Amniotic epithelial cell (primary cell): ENCODE measurements at regions not wholly inside any gene's neighbourhood (a gene's known extent, or its start where the extent isn't known, plus 50 kb on each side); places are given as distances from the start of the nearest gene placed in this dataset.

ENCODE experiments used
- DNase-seq: peaks from one replicate; pipeline ENCODE4 v3.0.0-alpha.2; 2010; ENCODE audit warnings: low read depth

DNA sequence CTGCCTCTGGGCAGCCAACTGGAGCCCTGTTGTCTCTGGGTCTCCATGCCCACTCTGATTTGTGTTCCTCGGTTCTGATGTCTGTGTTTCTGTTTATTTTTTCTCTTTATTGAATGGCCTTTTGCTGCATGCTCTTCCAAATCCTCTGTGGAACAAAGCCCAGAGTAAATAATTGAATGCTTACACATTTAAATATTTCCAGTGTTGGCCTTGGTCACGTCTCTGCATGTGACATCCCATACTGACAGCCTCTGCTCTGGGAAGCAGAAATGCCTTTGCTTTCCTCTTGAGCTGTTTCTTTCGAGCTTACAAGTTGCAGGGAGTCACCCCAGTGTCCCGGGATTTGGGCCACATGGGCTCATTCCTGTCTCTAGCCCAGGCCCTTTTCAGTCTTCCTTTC lies 267.9 kb downstream of the PTPRU start:
- no peak for DNase-seq

DNA sequence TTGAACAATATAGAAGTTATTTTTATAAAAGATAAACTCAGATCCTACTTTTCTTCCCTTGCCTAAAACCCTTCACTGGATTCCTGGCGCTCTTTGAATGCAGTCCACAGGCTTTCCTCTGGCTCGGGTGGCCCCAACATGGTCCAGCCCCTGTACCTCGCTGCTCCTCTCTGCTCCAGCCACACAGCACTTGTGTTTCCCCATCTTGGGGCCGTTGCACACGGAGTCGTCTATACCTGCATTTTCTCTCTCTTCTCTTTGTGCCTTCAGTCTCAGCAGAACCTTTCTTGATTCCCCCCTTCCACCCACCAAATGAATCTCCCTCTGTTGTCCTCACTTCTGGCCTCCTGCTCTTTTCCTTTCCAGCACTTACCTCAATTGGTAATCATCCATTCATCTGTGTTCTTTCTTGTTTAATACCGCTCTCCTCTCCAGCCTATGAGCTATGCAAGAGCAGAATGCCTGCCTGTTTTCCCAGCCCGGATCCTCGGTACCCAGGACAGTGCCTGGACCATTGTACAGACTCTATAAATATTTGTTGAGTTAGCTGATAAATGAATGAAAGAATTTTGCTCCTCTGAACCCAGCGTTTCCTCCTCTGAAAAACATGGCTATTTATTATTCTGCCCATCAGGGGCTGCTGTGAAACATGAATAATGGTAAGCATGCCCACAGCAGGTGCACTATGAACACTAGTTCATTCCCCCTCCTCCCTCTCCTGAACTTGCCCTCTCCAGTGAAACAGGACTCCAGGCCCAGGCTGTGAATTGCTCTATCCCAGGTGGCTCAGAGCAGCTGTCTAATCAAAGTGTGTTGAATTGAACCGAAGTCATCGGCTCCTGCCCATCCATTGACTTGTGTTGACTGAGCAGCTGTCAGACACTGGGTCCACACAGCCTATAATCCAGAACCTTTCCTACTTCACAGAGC lies 266.9 kb downstream of the PTPRU start:
- no peak for DNase-seq

DNA sequence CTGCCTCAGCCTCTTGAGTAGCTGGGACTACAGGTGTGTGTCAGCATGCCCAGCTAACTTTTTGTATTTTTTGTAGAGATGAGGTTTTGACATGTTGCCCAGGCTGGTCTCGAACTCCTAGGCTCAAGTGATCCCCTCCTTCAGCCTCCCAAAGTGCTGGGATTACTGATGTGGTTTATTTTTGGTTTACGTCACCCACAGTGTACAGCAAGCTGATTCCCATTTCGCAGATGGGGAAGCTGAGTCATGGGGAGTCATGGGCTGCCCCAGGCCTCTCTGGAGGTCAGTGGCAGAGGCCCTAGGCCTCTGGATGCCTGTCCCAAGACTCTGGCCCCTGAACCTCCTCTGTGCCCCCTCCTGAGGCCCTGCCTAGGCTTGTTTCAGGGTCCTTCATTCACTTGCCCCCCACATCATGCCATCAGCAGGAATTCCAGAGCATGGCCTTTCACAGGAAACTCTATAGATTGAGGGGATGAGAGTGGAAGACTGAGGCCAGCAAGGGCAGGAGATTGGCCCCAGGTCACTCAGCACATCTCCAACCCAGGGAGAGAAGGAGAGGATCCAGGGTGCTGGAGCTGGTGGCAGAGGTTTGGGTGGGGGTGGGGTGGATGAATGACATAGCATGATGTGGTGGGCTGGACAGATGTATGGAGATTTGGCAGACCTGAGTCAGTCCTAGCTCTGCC lies 266.0 kb downstream of the PTPRU start:
- DNase-seq: no peak

DNA sequence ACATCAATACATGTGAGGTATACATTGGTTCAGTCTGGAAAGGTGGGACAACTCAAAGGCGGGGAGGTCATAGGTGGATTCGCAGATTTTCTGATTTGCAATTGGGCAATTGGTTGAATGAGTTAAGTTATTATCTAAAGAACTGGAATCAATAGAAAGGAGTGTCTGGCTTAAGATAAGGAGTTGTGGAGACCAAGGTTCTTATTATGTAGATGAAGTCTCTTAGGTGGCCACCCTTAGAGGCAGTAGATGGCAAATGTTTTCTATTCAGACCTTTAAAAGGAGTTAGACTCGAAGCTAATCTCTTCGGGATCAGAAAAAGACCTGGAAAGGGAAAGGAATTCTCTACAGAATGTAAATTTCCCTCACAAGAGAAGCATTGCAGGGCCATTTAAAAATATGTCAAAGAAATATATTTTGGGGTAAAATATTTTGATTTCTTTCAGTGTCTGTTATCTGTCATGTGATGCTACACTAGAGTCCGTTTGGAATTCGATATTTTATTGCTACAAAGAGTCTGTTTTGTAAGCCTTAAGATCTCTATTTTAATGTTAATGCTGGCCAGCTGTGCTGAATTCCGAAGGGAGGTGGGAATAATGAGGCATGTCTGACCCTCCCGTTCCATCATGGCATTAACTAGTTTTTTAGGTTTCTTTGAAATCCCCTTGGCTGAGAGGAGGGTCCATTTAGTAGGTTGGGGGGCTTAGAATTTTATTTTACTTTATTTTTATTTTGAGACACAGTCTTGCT lies 265.1 kb downstream of the PTPRU start:
- no peak for DNase-seq

DNA sequence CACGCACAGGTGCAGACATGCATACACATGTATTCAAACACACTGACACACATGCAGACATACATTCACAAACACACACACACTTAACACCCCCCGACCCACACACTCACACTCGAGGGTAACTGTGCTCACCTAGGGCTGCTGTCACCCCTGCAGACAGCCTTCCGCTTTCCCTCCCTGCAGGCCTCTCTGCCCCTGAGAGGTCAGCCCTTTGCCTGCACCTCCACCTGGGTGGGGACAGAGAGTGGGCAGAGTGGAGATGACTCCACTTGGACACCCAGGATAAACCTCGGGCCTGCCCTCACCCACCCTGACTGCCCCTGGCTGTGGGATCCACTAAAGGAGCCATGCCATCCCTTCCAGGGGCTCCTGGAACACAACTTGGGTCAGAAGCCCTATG lies 264.3 kb downstream of the PTPRU start:
- no peak for DNase-seq

DNA sequence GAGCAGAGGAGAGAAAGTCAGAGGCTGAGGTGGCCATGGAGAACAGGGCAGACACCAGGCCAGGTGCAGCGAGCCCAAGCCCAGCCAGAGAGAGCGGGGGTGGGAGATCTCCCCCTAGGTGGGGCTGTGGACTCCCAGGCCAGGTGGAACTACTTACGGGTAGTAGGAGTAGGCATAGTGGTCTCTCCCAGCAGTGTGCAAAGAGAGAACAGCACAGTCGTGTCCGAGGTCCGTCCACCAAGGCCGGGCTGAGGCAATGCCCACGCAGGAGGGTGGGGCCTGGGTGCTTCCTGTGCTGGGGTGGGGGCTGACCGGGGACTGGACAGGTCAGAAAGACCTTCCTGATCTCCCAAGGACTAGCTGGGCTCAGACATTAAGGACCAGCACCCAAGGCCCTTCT lies 263.7 kb downstream of the PTPRU start:
- no peak for DNase-seq

DNA sequence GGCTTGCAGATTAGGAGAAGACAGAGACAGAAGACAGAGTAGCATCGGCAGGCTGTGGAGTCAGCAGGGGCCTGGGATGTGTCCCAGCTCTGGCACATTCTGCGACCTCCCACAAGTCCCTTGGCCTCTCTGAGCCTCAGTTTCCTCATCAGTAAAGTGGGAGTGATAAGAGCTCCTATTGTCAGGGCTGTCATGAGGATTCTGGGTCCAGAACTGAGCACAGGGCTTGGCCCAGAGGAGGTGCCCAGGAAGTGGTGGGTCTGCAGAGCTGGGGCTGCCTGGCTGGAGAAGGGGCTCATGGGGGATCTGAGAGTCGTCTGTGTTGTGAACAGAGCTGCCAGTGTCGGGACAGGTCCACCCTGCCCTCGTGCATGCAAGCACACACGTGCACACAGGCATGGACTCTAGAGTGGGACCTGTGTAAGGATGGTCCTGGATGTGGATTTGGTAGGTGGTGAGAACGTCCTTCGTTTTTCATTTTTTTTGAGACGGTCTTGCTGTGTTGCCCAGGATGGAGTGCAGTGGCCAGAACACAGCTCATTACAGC lies 262.9 kb downstream of the PTPRU start:
- no peak for DNase-seq

DNA sequence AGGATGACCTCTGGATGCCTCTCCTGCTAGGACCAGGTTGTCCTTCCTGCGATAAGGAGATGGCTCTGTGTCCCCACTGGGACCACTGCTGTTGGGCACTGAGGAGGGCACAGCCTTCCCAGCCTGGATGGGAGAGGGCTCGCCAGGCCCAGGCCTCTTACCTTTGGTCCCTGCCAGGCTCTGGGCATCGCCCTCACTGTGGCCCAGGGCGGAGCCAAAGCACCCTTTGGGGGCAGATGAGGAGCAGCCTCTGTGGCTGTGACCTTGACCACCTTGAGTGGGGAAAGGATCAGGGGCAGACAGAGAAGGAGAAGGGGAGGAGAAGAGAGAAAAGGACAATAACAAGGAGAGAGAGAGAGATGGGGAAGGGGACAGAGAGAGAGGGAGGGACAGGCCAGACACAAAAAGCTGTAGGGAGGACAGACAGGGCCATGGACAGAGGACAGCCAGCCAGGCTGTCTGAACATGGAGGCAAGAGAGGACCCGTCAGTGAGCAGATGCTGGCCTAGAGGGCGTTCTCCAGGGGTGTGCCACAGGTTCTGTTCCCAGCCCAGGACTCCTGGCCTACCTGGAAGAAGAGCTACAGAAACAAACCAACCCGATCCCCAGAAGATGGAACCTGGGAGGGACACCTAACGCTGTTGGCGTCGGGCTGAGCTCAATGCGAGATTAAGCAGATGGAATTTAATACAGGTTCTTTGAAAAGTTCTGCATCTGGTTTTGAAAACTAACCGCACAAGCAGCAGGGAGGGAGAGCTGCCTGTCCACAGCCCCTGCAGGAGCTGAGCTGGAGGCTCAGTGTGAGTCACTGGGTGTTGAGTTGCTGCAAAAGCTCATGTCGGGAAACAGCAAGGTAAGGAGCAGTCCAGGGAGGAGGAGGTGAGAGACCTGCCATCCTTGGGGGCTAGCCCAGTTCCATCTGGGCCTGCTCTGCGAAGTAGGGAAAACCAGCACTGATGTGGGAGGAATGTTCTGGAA lies 262.1 kb downstream of the PTPRU start:
- peak; percentile 5 for DNase-seq

DNA sequence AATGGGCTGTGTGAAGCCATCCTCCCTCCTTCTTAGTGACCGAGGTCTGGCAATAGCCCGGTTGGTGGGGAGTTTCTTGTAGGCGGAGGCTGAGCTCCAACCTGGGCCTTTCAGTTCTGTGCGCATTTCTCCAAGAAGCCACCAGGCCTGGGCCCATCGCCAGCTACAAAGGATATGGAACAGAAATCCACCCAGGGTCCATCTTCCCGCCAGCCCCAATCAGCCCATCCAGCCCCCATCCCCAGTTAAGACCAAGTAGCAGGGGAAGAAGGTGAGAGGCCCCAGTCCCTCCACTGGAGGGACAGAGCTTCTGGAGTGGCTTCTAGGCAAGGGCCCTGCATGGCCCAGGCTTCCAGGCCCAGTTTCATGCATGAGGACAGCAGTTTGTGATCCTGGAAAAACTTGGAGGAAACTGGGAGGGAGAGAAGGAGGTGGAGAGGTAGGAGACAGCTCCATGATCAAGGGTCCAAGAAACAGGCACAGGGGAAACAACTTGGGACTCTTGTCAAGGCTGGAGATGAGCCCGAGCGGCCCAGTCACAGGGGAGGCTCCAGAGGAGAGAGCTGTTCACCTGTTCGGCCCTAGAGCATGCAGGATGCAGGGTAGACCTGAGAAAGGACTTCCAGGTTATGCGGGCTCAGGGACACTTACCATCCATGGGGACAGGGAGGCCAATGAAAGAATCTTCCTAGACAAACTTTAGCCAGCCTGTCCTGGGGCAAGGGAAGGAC lies 261.2 kb downstream of the PTPRU start:
- no peak for DNase-seq

DNA sequence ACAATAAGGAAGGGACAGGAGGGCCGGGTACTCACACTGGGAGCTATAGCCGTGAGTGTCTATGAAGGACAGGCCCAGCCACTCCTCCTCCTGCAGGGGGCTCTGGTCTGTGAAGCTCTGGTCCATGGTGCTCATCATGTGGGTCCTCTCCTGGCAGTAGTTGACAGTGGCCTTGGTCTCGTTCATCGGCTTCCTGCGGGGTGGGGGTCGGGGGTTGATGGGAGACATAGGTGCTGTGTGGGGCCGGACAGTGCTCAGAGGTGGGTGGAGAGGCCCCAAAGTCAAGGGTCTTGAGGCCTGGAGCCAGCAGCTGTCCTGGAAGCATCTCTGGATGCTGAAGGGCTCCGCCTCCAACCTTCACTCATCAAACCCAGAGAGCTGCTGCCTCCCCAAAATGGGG lies 260.4 kb downstream of the PTPRU start:
- no peak for DNase-seq

DNA sequence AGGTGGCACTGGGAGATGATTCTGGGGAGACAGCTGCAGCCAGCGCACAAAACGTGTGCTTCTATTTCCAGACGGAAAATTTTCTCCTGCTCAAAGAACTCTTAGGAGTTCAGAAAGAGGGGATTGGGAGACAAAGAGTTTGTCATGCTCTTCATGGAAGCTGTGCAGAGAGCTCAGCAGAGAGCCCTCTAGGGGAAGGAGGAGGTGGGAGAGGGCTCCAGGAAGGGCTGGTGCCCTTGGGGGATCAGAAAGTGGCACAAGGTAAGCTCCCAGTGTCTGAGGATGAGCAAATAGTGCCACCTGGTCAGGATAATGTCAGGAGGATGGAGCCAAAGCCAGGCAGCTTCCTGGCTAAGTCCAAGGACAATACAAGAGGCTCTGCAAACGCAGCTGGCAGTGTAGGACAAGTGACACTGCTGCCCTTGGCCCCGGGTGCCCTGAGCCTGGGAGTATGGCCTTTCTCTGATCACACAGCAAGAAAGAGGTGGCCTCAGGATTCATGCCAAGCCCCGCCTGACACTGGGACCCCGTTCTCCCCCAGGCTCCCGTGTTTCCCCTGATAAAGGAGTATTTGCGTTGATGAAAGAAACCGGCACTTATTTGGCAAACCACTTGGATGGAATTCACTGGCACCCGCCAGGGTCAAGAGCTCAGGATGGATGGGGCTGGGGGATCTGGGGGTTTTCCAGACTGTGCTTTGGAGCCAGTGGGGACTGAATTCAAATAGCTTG lies 254.0 kb downstream of the PTPRU start:
- DNase-seq: no peak

DNA sequence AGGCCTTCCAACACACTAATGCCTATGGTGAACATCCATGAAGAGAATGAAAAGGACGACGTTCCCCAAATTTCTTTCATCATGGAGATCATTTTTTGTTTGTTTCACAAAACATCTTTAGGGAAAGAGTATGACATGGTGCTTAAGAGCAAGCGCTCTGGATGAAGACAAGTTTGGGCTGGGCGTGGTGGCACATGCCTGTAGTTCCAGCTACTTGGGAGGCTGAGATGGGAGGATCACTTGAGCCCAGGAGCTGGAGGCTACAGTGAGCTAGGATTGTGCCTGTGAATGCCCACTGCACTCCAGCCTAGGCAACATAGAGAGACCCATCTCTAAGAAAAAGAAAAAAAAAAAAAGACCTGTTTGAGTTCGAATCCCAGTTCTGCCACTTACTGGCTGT lies 253.1 kb downstream of the PTPRU start:
- no peak for DNase-seq

DNA sequence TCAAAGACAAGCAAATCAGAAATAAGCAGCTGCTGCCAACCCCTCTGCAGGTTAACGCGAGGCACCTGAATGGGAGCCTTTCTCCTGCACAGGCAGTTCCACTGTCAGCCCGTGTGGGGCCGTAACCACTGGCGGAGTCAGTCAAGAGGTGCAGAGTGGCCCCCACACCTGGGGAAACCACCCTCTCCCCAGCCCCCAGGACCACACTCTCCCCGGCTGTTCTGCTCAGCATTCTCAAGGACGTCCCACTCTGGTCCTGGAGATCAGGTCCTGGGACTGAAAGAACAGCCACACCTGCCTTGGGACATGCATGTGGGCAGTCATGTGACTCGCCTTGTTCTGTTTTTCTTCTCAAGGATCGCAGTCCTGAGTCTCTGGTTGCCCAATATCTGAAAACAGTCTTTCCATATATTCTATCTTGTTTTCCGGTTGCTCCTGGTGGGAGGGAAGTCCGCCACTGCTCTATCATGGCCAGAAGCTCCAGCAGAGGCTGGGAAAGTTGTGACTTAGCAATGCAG lies 252.5 kb downstream of the PTPRU start:
- DNase-seq: no peak

DNA sequence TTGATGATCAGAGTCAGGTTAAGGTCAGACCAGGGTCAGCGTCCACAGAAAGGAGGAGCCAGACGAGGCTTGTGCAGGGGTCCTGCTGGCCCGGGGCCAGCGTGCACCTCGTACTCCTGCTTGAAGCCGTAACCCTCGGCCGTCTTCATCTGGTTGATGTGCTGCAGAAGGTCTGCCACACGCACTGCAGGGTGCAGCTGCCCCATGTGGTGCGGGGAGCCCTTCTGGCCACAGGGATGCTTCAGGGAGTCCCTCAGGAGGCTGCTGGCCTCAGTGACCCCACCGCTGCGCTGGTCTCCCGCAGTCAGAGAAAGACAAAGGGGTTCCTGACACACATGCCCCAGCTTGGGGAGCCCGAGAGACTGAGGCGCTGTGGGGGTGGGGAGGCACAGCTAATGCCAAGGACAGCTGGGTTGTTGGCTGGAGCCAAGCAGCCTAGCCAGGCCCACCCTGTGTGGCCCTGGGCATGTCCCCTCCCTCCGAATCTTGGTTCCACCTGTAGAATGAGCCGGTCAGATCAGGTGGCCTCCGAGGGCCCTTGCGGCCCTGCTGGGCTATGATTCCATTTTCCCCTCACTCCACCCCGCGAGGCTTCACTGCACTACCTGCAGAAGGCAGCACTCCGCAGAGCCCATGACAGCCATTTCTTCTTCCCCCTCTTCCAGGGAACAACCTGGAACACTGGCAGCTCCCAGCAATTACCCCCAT lies 251.9 kb downstream of the PTPRU start:
- DNase-seq: no peak

DNA sequence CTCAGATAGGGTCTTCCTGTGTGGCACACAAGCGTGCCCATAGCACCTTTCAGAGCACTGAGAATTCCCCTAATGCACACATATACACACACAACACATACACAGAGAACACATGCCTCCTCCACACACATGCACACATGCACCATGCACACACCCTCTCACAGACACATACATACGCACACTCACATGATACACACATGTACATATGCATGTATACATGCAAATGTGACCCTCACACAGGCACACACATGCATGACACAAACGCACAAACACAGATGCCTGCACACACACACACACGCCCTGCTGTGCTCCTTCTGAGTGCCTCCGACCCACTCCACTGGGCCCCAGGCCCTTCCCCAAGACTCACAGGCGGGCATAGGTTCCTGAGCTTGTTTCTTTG lies 251.0 kb downstream of the PTPRU start:
- no peak for DNase-seq

DNA sequence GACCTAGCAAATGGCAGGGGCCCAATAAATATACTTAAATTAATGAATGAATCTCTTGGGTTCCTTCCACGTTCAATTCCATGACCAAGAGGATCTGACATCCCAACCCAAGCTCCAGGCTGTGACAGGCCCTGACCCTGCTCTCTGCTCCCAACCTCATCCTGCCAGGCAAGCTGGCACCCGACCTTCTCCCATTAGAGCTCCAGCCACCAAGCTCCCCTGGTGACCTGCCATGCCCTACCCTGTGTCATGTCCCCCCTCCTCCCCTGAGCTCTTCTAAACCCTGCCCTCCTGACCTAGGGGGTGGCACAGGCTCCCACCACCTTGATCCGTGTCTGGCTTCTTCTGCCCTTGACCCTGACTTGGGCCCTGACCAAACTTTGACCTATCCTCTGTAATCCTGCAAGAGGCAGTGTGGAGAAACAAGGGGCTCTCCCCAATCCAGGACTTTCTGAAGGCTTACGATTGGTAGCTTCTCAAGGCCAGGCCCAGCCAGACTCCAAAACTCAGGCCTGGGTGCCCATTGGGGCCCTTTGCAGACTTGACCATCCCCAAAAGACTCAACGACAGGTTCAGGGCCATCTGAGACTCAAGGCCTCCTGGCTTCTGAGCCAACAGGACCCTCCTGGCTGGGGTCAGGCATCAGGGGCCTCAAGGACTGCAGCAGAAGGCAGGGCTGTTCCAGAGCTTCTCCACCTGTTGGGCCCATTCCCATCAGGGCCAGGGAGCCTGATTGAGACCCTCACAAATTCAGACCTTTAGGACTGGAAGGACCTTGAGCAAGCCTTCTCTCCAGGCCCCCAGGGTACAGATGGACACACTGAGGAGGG lies 249.0 kb downstream of the PTPRU start:
- DNase-seq: no peak

DNA sequence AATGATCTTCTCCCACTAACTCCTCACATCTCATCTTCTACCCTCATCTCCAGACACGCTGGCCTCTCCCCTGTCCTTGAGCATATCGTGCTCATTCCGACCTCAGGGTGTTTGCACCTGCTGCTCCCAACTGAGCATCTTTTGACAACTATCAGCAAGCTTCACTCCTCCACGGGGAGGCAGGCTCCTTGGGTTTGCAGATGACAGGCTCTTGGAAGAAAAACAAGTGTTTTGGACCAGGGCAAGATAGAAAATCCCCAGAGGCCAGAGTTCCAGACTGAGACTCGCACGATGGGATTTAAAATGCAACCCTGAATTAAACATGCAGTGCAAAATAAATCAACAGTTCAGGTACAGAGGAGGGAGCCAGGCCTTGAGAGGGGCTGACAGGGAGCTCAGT lies 246.7 kb downstream of the PTPRU start:
- no peak for DNase-seq

DNA sequence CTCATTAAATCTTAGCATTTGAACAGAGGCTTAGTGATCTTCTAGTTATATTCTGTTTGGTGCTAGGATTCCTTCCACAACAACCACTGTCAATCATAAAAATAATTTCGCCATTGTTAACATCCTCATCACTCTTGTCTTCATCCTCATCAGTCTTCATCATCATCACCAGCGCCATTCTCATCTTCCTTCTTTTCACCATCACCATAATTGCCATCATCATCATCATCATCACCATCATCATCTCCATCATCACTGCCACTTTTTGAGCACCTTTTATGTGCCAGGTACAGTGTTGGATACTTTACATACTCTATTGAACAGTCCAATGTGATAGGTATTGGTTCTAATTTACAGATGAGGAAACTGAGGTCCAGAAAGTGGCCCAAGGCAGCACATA lies 245.7 kb downstream of the PTPRU start:
- no peak for DNase-seq
